Stimulated activated CD4-positive, alpha-beta T cell treated with anti-CD3 and anti-CD28 coated beads, TNF-alpha, amount 100 ng/mL, for 4 hours (primary cell): ENCODE measurements at regions not wholly inside any gene's neighbourhood (a gene's known extent, or its start where the extent isn't known, plus 50 kb on each side); places are given as distances from the start of the nearest gene placed in this dataset.
"Not testable (repeated sequence)": the region's sequence is repeated elsewhere in the genome, so short reads cannot be mapped to it uniquely, and the experiment has no call there.

Experiments
- DNase-seq, 3 experiments: peaks; one replicate each; pipeline ENCODE4 v3.0.0-alpha.2; 2020; ENCODE audit warnings: low read depth in 3 of 3

DNA sequence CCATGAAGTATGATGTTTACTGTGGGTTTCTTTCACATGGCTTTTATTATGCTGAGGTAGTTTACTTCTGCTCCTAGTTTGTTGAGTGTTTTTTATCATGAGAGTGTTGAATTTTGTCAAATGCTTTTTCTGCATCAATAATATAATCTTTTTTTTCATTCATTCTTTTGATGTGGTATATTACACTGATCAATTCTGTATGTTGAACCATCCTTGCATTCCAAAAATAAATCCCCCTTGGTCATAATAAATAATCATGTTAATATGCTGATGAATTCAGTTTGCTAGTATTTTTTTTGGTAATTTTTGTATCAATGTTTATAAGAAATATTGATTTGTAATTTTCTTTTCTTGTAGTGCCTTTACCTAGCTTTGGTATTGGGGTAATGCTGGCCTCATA is 97.9 kb upstream of the ZNF648 start:
- DNase-seq: no peak

DNA sequence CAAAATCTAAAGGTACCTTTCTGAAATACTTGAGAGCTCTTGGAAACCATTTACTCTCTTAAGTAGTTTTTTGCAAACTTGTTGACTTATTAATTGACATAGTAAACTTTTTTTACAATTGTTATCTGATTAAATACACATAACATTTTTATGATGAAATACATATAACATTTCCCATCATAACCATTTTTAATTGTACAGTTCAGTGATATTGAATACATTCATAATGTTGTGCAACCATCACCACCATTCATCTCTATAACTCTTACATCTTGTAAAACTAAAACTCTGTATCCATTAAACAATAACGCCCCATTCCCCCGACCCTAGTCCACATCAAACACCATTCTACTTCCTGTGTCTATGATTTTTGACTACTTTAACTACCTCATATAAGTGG is 95.7 kb upstream of the ZNF648 start:
- DNase-seq: no peak

DNA sequence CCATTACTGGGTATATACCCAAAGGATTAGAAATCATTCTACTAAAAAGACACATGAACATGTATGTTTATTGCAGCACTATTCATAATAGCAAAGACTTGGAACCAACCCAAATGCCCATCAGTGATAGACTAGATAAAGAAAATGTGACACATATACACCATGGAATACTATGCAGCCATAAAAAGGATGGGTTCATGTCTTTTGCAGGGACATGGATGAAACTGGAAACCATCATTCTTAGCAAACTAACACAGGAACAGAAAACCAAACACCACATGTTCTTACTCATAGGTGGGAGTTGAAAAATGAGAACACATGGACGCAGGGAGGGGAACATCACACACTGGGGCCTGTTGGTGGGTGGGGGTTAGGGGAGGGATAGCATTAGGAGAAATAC is 92.9 kb upstream of the ZNF648 start:
- not testable (repeated sequence) for DNase-seq

DNA sequence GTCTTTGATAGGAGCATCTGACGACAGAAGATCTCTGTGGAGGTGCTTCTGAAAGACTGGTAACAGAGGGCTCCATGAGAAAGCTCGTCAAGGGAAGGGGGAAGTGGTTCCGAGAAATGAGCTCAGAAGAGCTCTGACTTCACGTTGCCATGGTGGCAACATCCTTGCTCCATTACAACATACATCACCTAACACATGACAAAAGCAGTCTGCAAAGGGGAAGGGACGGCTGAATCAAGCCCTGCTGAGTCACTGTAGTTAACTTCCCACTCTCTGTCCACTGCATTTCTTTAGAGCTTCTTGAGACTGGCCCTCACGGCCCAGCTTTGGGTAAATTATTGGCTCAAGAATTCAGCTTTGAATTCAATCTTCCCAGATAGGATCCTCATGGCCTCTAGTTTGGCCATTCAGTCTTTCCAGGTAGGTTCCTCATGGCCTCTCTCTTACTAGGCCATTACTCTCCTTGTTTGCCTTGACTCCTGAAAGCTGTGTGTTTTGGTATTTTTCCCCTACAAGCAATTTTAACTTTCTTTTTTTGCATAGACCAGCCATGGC is 88.0 kb upstream of the ZNF648 start:
- no peak for DNase-seq

DNA sequence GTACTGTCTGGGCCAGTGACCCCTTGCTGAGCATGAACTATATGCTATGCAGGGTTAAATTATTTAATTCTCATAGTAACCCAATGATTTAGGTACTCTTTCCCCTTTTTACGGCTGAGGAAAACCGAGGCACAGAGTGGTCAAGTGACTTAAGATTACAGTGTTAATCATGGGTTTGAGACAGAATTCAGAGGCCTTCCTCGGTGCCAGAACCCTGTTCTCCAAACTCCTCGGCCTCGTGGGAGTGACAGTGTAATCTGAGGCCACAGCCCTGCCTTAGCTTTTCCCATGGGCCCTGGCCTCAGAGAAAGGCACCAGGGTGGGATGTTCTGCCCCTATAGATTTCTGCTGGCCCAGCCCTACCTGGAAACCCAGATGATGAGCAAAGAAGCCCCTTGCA is 86.4 kb upstream of the ZNF648 start:
- no peak for DNase-seq

DNA sequence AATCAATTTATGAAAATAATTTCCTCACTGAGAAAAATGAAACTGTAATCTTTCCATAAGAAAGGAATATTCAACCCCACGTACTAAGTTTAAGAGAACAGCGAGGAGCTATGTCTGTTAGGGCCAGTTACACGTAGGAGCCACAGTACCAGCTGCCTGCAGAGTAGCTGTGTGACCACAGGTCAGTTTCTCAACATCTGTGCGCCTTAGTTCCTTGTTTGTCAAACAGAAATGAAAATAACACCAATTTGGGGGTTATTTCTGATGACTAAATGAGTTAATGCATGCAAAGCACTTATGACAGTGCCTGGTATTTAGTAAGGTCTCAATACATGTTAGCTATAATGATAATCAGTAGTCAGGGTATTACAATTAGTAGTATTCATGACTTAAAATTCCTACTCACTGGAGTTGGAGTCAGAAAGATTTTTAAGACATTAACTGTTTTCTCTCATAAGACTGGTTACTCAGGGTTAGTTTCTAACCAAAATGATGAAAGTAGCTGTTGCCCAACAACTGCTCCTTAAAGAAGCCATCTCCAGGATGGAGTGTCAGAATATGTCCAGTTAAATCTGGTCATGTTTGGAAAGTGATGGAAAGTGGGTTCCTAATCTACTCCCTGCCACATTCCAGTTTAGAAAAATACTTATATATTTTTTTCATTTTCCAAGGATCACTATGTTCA is 85.8 kb upstream of the ZNF648 start:
- DNase-seq: no peak

DNA sequence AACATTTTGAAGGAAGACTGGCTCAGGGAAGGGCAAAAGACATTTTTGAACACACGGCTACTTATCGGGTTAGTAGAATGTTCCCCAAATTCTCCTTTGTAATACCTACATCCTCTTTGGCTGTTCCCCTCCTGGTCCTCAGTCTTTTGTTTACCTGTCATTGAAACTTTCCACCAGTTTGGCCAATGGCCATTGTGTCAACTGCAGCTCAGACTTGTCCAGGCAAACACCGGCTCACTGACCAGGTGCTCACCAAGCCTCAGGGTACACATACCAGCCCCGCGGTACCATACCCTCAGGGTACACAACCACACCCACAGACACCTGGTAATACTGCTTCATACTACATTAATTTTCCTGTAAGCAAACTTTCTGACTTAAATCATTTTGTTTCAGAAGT is 84.8 kb upstream of the ZNF648 start:
- DNase-seq: no peak

DNA sequence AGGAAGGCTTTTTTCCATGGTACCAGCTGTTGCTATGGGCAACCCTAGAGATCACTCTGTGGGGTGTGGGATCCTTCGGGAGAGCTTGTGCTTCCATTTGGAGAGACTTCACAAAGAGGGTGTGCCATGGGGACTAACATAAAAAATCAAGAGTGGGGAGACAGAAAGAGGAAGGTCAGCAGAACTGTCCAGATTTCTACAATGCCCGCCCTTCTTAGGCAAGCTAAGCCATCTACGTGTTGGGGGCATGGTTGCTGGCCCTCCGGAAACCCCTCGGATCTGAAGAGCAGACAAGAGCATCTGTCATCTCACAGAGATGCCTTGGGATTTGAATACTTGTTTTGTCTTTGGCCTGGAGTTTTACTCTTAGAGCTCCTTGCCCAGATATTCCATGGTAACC is 83.9 kb upstream of the ZNF648 start:
- no peak for DNase-seq

DNA sequence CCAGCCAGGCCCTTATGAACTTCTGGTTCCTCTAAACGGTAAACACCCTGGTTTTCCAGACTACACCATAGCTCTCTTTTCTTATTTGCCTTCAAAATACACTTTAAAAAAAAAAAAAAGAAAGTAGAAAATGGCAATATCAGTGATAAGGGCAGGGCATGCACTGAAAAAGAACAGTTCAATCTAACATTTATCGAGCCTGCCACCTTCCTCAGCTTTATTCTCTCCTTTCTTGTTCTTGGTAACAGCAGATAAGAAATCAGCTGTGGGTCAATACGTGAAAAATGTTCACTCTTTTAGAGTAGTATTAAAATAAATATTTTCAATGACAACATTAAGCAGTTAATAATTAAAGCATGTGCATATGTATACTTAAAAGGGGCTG is 83.1 kb upstream of the ZNF648 start:
- no peak for DNase-seq

DNA sequence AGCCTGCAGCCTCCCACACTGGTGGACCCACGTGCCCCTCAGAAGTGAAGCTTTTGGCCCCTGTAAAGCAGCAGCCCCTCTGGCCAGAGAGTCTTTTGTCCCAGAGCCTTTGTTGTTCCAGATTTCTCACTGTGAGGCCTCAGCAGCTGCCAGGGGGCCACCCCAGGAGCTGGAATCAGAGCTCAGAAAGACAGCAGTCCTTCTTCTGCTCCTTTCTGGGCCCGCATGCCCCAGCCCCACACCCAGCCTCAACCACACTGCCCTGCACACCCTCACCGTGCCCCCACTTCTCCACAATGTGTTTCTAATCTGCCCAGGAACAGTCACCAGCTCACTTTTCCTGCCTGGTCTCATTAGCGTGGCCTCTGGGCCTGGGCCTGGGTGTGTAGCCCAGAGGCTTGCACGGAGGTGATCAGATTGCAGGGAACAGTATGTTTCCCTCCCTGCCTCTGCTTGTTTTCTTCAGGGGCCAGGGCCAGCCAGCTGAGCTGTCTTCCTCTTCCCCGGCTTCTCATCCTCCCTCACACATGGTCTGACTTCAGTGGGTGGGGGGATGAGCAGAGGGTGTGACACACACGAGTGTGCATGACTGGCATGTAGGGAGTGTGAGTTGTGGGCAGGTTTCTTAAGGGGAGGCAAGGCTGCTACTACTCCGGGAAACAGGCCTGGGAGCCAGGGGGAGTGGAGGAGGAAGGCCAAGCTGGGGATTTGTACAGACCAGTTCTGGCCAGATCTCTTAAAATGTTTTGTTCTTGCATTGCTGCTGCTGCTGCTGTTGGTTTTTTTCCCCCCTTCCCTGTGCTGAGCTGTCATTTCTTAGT is 82.5 kb upstream of the ZNF648 start:
- no peak for DNase-seq

DNA sequence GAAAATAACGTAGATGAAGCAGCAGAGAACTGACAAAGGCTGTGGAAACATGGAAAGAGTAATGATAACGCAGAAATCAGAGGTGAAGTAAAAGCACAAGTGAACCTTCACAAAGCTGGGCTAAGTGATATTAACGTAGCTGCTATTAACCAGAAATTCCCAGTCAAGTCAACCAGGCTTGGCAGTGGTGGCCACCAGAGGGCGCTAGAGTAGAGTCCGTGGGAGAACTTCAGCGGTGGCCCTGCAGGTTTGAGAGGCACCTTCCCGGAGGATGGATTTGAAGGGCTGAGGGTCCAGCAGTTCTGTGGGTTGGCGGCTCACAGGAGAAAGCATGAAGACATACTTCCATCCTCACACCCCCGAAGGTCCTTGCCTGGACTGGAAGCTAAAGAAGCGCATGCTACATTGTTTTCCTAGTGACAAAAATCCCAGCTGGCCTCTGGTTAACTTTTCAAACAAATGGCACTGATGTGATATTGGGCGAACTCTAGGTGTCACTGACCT is 81.7 kb upstream of the ZNF648 start:
- DNase-seq: peak; percentile 72 to 87 (median 84)

DNA sequence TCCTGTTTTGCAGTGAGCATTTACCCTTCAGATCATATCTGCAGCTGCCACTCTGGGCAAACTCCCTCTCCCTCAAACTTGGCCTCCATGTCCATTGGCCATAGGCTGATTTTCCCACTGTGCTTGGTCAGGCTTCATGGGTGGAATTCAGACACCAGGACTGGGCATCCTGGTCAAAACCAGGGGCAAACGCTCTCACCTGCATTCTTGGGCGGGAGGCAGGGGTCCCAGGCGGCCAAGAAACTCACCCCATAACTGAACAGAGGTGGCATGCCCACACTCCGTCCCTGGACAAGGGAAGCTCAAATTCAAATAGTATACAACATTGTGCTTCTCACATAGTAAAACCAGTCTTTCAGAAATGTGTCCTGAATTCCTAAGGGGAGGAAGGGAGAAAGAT is 81.1 kb upstream of the ZNF648 start:
- DNase-seq: no peak

DNA sequence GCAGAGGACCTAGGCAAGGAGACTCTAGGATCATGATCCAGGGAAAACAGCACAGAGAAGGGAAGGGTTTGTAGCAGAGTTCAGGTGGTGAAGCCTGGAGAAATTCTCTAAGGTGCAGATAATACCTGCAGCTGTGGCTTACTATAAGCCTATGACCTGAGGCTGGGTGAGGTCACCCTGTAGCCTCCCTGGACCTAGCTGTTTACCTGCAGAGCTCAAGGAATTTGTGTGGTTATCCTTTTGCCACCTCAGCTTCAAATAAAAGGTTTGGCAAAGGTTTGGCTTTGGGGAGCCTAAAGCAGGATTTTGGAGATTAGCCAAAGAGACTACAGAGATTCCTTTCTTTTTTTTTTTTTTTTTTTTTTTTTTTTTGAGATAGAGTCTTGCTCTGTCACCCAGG is 79.5 kb upstream of the ZNF648 start:
- DNase-seq: no peak

DNA sequence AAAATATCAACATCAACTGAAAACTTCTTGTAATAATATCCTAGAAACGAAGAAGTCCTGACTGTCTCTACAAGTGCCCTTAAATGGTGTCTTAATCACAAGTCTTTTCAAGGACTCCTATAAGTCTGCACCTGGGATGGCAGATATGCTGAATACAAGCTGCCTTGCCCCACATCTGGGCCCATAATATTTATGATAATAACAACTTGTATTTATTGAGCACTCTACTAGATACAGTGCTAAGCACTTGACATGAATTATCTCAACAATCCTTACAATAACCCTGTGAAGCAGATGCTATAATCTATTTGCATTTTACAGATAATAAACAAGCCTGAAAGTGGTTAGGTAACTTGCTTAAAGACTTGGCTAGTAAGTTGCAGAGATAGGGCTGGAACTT is 78.0 kb upstream of the ZNF648 start:
- no peak for DNase-seq

DNA sequence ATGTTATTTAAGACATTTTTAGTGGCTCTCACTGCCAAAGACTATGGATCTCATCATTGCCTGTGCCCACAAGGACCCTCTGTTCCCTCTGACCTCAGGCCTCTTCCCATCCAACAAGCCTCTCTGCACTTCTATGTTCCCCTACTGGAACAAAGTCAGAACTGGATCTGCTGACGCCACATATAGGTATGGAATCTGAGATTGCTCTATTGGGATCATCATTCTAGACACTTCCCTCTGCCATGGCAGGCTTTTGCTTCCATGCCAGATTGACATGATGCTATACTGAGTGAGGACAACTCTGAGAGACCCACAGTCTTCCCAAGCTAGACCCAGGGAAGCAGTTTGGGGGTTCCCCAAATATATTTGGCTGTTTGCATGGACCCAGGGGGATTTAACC is 76.0 kb upstream of the ZNF648 start:
- DNase-seq: no peak

DNA sequence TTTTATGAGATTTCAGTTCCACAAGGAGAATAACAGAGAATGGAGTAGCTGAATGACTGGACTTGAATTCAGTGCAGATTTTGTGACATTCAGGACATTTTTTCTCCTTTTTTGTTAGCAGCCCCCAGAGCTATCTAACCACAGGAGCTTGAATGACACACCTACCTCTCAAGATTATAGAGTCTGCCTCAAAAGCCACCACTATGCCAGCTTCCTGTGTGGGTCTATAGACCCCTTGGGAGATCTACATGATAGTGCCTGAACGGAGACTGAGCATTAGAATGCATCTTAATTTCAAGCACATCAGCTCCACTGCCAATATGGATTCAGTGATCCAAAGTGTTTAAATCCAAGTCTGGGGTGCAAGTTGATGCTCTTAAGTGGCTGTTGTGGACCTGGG is 74.4 kb upstream of the ZNF648 start:
- DNase-seq: no peak

DNA sequence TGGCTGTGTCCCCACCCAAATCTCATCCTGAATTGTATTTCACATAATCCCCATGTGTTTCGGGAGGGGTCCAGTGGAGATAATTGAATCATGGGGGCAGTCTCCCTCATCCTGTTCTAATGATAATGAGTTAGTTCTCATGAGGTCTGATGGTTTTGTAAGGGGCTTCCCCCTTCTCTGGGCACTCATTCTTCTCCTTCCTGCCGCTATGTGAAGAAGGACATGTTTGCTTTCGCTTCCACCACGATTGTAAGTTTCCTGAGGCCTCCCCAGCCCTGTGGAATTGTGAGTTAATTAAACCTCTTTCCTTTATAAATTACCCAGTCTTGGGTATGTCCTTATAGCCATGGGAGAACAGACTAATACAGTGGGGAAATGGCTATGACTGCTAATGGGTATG is 72.7 kb upstream of the ZNF648 start:
- no peak for DNase-seq

DNA sequence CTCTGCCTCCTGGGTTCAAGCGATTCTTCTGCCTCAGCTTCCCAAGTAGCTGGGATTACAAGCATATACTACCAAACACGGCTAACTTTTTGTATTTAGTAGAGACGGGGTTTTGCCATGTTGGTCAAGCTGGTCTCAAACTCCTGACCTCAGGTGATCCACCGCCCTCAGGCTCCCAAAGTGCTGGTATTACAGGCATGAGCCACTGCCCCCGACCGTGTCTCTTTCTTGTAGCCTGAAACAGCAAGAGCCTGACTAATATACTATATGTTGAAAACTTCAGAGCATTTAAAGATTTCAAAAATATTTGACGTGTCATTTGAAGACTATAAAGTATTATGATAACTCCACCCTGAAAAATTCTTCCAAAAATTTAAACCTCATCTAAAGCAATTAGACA is 71.7 kb upstream of the ZNF648 start:
- no peak for DNase-seq

DNA sequence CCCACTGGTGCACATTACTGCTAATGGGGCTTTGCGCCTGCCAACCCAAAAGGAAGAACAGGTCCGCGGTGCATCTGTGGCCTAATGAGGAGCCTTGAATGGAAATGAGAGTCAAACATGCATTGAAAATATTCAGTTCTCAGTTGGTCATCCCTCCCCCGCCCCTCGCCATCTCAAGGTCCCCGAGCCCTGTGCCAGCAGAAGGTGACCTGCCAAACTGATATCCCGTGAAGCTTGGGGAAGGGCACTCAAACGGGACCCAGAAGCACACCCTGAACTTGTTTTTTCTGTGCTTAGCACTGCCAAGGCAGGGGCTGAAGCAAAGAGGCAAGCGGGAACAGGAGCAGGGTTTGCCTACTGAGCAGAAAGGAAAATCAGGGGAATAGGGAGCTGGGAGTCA is 67.9 kb upstream of the ZNF648 start:
- DNase-seq: no peak

DNA sequence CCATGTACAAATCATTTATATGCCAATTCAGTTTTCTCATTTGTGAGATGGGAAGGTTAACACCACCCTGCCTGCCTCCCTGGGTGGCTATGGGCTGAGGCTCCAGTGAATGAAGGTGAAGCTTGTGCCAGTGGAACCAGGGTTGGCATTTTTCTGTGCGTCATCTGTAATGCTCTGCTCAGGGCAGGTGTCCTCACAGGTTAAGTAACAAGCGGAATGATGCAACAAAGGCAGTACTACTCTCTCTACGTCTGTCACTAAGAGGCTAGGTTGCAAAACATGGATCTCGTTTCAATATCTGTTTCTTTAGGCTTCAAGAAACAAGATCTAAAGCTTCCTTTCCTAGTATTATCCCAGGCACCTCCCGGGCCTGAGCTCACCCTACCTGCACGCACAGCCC is 67.0 kb upstream of the ZNF648 start:
- DNase-seq: no peak

DNA sequence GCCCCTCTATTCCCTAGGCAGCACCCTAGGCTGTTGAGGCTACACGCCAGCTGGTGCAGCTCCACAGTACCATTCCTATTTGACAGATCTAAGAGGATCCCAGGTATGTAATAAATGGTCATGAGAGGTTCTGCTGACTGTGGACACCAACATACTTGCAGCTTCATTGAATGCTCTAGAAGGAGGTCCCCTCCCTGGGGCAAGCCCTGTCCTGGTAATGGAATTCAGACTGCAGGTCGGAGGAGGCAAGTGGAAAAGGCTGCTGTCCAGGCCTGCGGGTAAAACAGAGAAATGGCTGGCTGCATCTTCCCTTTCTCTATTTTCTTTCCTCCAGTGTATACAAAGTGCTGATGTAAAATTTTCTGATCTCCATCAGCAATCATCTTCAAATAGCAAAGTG is 66.1 kb upstream of the ZNF648 start:
- no peak for DNase-seq

DNA sequence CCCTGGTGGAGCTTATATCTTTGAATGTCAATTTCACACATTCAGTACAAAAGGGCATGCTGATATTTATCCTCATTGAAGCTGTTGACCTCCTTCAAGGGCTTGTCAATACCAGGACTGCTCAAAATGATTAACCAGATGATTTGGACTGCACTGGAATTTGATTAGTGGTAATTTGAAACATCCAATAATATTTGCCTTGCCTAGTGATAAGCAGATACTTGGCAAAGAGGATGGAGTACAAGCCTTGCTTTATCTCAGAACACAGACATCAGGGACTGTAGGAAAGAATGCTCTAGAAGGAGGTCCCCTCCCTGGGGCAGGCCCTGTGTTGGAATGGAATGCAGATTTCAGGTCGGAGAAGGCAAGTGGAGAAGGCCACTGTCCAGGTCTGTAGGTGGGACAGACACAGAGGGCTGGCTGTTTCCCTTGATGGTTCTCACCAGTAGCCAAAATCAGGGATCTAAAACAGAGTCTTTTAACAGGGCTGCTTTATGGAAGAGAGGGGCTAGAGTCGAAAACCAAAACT is 64.8 kb upstream of the ZNF648 start:
- no peak for DNase-seq

DNA sequence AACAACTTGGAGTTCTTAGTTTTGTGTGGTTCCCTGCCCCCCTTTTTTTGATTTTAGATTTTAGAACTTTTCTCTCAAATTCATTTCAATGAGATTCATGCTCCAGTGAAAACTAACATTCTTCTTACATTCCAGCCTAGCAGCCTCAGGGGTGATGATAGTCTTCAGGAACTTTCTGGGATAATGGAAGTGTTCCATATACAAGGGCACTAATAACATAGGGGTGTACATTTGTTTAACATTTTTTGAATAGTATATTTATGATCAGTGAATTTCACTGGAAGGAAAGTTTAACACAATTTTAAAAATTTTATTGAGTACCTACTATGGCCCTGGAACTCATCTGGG is 61.4 kb upstream of the ZNF648 start:
- no peak for DNase-seq
